ENCODE measurements at regions not wholly inside any gene's neighbourhood (a gene's known extent, or its start where the extent isn't known, plus 50 kb on each side); places are given as distances from the start of the nearest gene placed in this dataset.

- H3K4me3 ChIP-seq = no peak overlapping the region
- H3K9ac ChIP-seq = no peak overlapping the region
- H3K9me3 ChIP-seq = no peaks in the 10 kb centered on the region
- H3K4me2 ChIP-seq = no peak overlapping the region
- H3K27ac ChIP-seq = no peak overlapping the region
- no peaks in the 10 kb centered on the region for H3K27me3 ChIP-seq
- no peaks in the 10 kb centered on the region for H3K36me3 ChIP-seq
- H4K20me1 ChIP-seq = no peaks in the 10 kb centered on the region
- TF ChIP-seq Cebpa-rat (IDR thresholded peaks at IDR 0.05) = no peak
- no peaks in the 10 kb centered on the region for H3K4me1 ChIP-seq
Measured at GRCh38 chr21:23638131-23638695, 1969.1 kb downstream of the MRPL39 start.

- H3K9ac ChIP-seq = no peak overlapping the region
- no peak overlapping the region for H3K4me3 ChIP-seq
- no peaks in the 10 kb centered on the region for H3K27me3 ChIP-seq
- H3K9me3 ChIP-seq = no peaks in the 10 kb centered on the region
- H4K20me1 ChIP-seq = no peaks in the 10 kb centered on the region
- H3K27ac ChIP-seq = no peak overlapping the region
- no peak overlapping the region for H3K4me2 ChIP-seq
- H3K4me1 ChIP-seq = no peaks in the 10 kb centered on the region
- no peak for TF ChIP-seq Cebpa-rat (IDR thresholded peaks at IDR 0.05)
- H3K36me3 ChIP-seq = no peaks in the 10 kb centered on the region
Measured at GRCh38 chr21:23633447-23633940, 1973.8 kb downstream of the MRPL39 start.

GRCh38 chr21:23624281-23624680, 1983.0 kb downstream of the MRPL39 start:
- Histone ChIP-seq H3K36me3 (no peaks in the 10 kb centered on the region), H3K27ac (no peak overlapping the region), H3K9ac (no peak overlapping the region), H3K9me3 (no peaks in the 10 kb centered on the region), H3K27me3 (no peaks in the 10 kb centered on the region), H3K4me3 (no peak overlapping the region), H3K4me1 (no peaks in the 10 kb centered on the region), H4K20me1 (no peaks in the 10 kb centered on the region), H3K4me2 (no peak overlapping the region)
- TF ChIP-seq Cebpa-rat (IDR thresholded peaks at IDR 0.05) = no peak

- no peaks in the 10 kb centered on the region for H3K36me3 ChIP-seq
- H4K20me1 ChIP-seq = no peaks in the 10 kb centered on the region
- no peak overlapping the region for H3K4me3 ChIP-seq
- no peaks in the 10 kb centered on the region for H3K9me3 ChIP-seq
- H3K9ac ChIP-seq = no peak overlapping the region
- H3K4me2 ChIP-seq = no peak overlapping the region
- no peaks in the 10 kb centered on the region for H3K27me3 ChIP-seq
- no peak overlapping the region for H3K27ac ChIP-seq
- H3K4me1 ChIP-seq = no peaks in the 10 kb centered on the region
- TF ChIP-seq Cebpa-rat (IDR thresholded peaks at IDR 0.05) = no peak
Measured at GRCh38 chr21:23613014-23613413, 1994.3 kb downstream of the MRPL39 start.

- H3K9ac ChIP-seq = no peak overlapping the region
- no peak overlapping the region for H3K4me3 ChIP-seq
- H4K20me1 ChIP-seq = no peaks in the 10 kb centered on the region
- H3K36me3 ChIP-seq = no peaks in the 10 kb centered on the region
- no peak for TF ChIP-seq Cebpa-rat (IDR thresholded peaks at IDR 0.05)
- no peaks in the 10 kb centered on the region for H3K27me3 ChIP-seq
- H3K4me1 ChIP-seq = no peaks in the 10 kb centered on the region
- H3K4me2 ChIP-seq = no peak overlapping the region
- H3K27ac ChIP-seq = no peak overlapping the region
- H3K9me3 ChIP-seq = no peaks in the 10 kb centered on the region
Measured at GRCh38 chr21:23612210-23612609, 1995.1 kb downstream of the MRPL39 start.

GRCh38 chr21:23607782-23608431, 1999.4 kb downstream of the MRPL39 start:
- no peak overlapping the region for H3K9ac ChIP-seq
- no peaks in the 10 kb centered on the region for H4K20me1 ChIP-seq
- H3K27me3 ChIP-seq = no peaks in the 10 kb centered on the region
- no peaks in the 10 kb centered on the region for H3K36me3 ChIP-seq
- no peaks in the 10 kb centered on the region for H3K4me1 ChIP-seq
- no peak overlapping the region for H3K4me3 ChIP-seq
- H3K27ac ChIP-seq = no peak overlapping the region
- H3K4me2 ChIP-seq = no peak overlapping the region
- TF ChIP-seq Cebpa-rat (IDR thresholded peaks at IDR 0.05) = no peak
- H3K9me3 ChIP-seq = no peaks in the 10 kb centered on the region

- Histone ChIP-seq H3K9me3 (no peaks in the 10 kb centered on the region), H3K9ac (no peak overlapping the region), H3K36me3 (no peaks in the 10 kb centered on the region), H3K4me2 (no peak overlapping the region), H3K4me1 (no peaks in the 10 kb centered on the region), H3K27me3 (no peaks in the 10 kb centered on the region), H3K27ac (no peak overlapping the region), H3K4me3 (no peak overlapping the region), H4K20me1 (no peaks in the 10 kb centered on the region)
- TF ChIP-seq Cebpa-rat (IDR thresholded peaks at IDR 0.05) = no peak
Measured at GRCh38 chr21:23601549-23601948, 2005.7 kb downstream of the MRPL39 start.

GRCh38 chr21:23593582-23593981, 2013.7 kb downstream of the MRPL39 start:
- Histone ChIP-seq H3K27ac (no peak overlapping the region), H3K9ac (no peak overlapping the region), H3K4me3 (no peak overlapping the region), H4K20me1 (no peaks in the 10 kb centered on the region), H3K9me3 (no peaks in the 10 kb centered on the region), H3K27me3 (no peaks in the 10 kb centered on the region), H3K4me2 (no peak overlapping the region), H3K36me3 (no peaks in the 10 kb centered on the region), H3K4me1 (no peaks in the 10 kb centered on the region)
- TF ChIP-seq Cebpa-rat (IDR thresholded peaks at IDR 0.05) = no peak

- Histone ChIP-seq H4K20me1 (no peaks in the 10 kb centered on the region), H3K4me3 (no peak overlapping the region), H3K27ac (no peak overlapping the region), H3K4me1 (no peaks in the 10 kb centered on the region), H3K36me3 (no peaks in the 10 kb centered on the region), H3K9me3 (no peaks in the 10 kb centered on the region), H3K4me2 (no peak overlapping the region), H3K27me3 (no peaks in the 10 kb centered on the region), H3K9ac (no peak overlapping the region)
- TF ChIP-seq Cebpa-rat (IDR thresholded peaks at IDR 0.05) = no peak
Measured at GRCh38 chr21:23585419-23585818, 2021.9 kb downstream of the MRPL39 start.

- no peak for TF ChIP-seq Cebpa-rat (IDR thresholded peaks at IDR 0.05)
- H3K4me2 ChIP-seq = no peak overlapping the region
- no peak overlapping the region for H3K9ac ChIP-seq
- no peaks in the 10 kb centered on the region for H3K4me1 ChIP-seq
- no peak overlapping the region for H3K27ac ChIP-seq
- no peak overlapping the region for H3K4me3 ChIP-seq
- H3K27me3 ChIP-seq = no peaks in the 10 kb centered on the region
- H3K9me3 ChIP-seq = no peaks in the 10 kb centered on the region
- H3K36me3 ChIP-seq = no peaks in the 10 kb centered on the region
- H4K20me1 ChIP-seq = no peaks in the 10 kb centered on the region
Measured at GRCh38 chr21:23579573-23579972, 2027.7 kb downstream of the MRPL39 start.
